RWPE2 (cell line): ENCODE measurements at regions not wholly inside any gene's neighbourhood (a gene's known extent, or its start where the extent isn't known, plus 50 kb on each side); places are given as distances from the start of the nearest gene placed in this dataset.

ENCODE experiments used
- ATAC-seq: fragments of 200-7000 bp; cut with Tn5 transposase; 3 replicates; pipeline ENCODE4 v1.9.1; 2021; ENCODE audit warnings: low read depth
- DNase-seq: peaks from one replicate; pipeline ENCODE4 v3.0.0-alpha.2; 2020; ENCODE audit warnings: low spot score
- H3K27ac ChIP-seq: fragments of 450-650 bp; 2 replicates; pipeline ENCODE4 v1.5.1; 2017; ENCODE audit warnings: mild to moderate bottlenecking; ENCODE audit not compliant: poor library complexity, severe bottlenecking
- H3K27me3 ChIP-seq: fragments of 250-450 bp; sonication (Bioruptor Pico); 2 replicates; pipeline ENCODE4 v1.5.1; 2021; ENCODE audit warnings: mild to moderate bottlenecking, moderate library complexity; ENCODE audit not compliant: insufficient read depth, poor library complexity, severe bottlenecking
- H3K36me3 ChIP-seq: fragments of 250-450 bp; sonication (Bioruptor Pico); 2 replicates; pipeline ENCODE4 v1.5.1; 2020; ENCODE audit warnings: low read depth, mild to moderate bottlenecking, moderate library complexity
- H3K4me1 ChIP-seq: fragments of 250-450 bp; sonication (Bioruptor Pico); 2 replicates; pipeline ENCODE4 v1.5.1; 2021; ENCODE audit warnings: mild to moderate bottlenecking, moderate library complexity; ENCODE audit not compliant: insufficient read depth, poor library complexity, severe bottlenecking
- H3K4me3 ChIP-seq: fragments of 250-450 bp; sonication (Bioruptor Pico); 2 replicates; pipeline ENCODE4 v1.5.1; 2021; ENCODE audit warnings: mild to moderate bottlenecking, moderate library complexity; ENCODE audit not compliant: severe bottlenecking
- H3K9me3 ChIP-seq: fragments of 250-450 bp; sonication (Bioruptor Pico); 2 replicates; pipeline ENCODE4 v1.5.1; 2021; ENCODE audit warnings: mild to moderate bottlenecking, moderate library complexity; ENCODE audit not compliant: severe bottlenecking
- TF ChIP-seq, protein P1 (sequence below): fragments of 450-650 bp; IDR thresholded peaks from one replicate; pipeline ENCODE4 v1.5.1; 2017; ENCODE audit warnings: mild to moderate bottlenecking, moderate library complexity; ENCODE audit not compliant: poor library complexity, severe bottlenecking

DNA sequence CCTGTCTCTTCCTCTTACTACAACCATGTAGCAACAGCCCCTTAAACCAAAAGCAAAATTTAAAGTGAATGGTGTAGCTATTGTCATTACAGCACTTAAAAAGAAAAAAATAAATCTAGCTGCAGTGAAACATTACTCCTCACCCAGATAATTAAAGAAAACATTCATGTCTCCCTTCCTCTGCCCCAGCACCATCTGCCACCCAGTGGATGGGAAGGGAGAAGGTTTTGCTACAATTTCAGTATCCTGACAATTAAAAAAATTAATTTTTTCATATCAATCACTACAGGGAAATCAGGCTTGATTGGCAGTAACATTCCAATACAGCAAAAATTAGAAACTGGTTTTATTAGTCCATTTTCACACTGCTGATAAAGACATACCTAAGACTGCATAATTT is 147.4 kb upstream of the PUM3 start:
- Histone ChIP-seq H3K9me3 (no peaks in the 10 kb centered on the region), H3K27ac (no peak overlapping the region), H3K36me3 (no peaks in the 10 kb centered on the region), H3K27me3 (peaks cover 4% of the 10 kb centered on the region), H3K4me3 (no peak overlapping the region), H3K4me1 (no peaks in the 10 kb centered on the region)
- ATAC-seq (no peak), DNase-seq (no peak)
- TF ChIP-seq, protein P1, sequence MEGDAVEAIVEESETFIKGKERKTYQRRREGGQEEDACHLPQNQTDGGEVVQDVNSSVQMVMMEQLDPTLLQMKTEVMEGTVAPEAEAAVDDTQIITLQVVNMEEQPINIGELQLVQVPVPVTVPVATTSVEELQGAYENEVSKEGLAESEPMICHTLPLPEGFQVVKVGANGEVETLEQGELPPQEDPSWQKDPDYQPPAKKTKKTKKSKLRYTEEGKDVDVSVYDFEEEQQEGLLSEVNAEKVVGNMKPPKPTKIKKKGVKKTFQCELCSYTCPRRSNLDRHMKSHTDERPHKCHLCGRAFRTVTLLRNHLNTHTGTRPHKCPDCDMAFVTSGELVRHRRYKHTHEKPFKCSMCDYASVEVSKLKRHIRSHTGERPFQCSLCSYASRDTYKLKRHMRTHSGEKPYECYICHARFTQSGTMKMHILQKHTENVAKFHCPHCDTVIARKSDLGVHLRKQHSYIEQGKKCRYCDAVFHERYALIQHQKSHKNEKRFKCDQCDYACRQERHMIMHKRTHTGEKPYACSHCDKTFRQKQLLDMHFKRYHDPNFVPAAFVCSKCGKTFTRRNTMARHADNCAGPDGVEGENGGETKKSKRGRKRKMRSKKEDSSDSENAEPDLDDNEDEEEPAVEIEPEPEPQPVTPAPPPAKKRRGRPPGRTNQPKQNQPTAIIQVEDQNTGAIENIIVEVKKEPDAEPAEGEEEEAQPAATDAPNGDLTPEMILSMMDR = peak; percentile 39

DNA sequence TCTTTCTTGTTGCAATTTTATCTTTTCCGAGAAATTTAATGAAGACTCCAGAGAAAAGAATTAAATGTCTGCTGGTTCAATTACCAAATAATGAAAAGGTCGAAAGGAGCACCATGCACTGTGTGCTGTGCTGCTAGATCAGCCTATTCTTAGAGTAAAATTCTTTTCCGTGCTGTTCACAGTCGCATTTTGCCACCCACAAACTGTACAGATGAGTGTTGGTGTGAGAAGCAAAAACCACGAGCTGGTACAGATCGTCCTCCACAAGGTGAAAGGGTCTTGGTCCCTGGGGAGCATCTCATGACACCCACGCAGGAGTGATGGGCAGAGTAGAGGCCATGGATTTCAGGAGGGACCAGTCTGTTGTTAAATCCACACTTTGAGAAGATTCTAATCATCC is 143.8 kb upstream of the PUM3 start:
- ATAC-seq (no peak), DNase-seq (no peak)
- Histone ChIP-seq H3K9me3 (no peaks in the 10 kb centered on the region), H3K36me3 (no peaks in the 10 kb centered on the region), H3K27me3 (peaks cover 4% of the 10 kb centered on the region), H3K4me1 (no peaks in the 10 kb centered on the region), H3K4me3 (no peak overlapping the region), H3K27ac (no peak overlapping the region)
- TF ChIP-seq, protein P1 = no peak

DNA sequence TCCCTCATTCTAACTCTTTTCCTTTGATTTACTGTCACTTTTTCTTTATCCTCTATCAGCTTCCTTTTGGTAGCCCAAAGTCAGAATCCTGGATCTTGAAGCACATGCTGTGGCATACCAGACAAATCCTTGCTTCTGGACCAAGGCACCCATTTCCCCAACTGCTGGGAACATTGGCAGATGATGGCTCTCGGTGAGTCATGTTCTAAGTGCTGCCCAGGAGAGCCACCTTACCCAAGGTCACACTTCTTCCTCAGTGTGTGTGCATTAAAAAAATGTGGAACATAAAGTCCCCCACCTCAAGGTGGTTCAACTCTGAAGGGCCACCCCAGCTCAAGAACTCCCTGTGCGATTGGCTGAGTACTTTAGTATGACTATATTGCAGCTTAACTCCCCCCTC is 141.4 kb upstream of the PUM3 start:
- Histone ChIP-seq H3K9me3 (no peaks in the 10 kb centered on the region), H3K4me3 (no peak overlapping the region), H3K36me3 (no peaks in the 10 kb centered on the region), H3K27ac (no peak overlapping the region), H3K4me1 (no peaks in the 10 kb centered on the region), H3K27me3 (peaks cover 4% of the 10 kb centered on the region)
- no peak for DNase-seq
- no peak for ATAC-seq
- TF ChIP-seq, protein P1 = no peak

DNA sequence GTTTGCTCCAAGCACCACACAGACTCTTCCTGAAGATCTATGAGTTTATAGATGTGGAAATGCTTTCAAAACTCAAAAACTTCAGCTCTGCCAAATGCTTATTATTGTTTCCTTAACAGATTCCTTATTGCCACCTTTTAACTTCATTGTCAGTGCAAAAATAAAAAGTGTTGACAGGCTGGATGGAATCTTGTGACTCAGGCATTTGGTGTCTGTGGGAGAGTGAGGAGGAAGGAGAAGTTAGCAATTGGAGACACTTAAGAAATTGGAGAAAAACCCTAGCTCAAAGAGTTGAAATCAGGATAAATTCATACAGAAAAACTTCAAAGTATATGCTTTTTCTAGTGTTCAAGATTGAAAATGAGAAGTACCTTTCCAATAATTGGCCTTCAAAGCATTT is 140.6 kb upstream of the PUM3 start:
- TF ChIP-seq, protein P1 = no peak
- ATAC-seq (no peak), DNase-seq (no peak)
- Histone ChIP-seq H3K4me3 (no peak overlapping the region), H3K9me3 (no peaks in the 10 kb centered on the region), H3K36me3 (no peaks in the 10 kb centered on the region), H3K27ac (no peak overlapping the region), H3K4me1 (no peaks in the 10 kb centered on the region), H3K27me3 (peaks cover 7% of the 10 kb centered on the region)

DNA sequence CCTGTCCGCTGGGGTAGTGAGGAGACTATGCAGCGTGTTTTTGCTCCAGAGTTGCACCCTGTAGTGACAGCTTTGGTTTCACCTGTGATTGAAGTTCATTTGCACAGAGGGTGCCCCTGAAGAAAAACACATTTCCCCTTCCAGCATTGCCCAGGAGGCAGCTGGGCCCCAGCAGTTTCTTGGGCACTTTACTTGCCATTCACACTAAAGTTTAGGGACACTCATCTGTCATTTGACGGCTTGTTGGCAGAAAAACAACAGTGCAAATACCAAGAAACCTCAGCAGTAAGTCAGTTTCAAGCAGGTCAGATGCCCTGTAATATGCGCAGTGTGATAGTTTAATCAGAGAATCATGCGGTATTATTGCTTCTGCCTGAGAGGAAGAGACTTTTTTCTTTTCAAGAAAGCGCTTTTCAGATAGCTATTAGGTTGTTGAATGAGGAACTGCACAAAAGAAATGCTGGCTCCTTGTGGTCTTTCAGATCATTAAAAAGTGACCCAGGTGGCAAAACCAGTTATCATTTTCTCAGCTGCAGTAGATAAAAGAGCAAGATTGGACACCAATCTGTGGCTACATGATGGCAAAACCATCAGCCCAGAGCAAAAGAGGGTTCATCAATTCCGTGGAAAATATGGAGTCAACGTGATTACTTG is 136.2 kb upstream of the PUM3 start:
- Histone ChIP-seq H3K4me3 (no peak overlapping the region), H3K27me3 (peaks cover 3% of the 10 kb centered on the region), H3K27ac (no peak overlapping the region), H3K9me3 (no peaks in the 10 kb centered on the region), H3K36me3 (no peaks in the 10 kb centered on the region), H3K4me1 (no peaks in the 10 kb centered on the region)
- ATAC-seq = no peak
- TF ChIP-seq, protein P1 = no peak
- no peak for DNase-seq
